HCT116 (cell line): ENCODE measurements at regions not wholly inside any gene's neighbourhood (a gene's known extent, or its start where the extent isn't known, plus 50 kb on each side); places are given as distances from the start of the nearest gene placed in this dataset.

Experiments
- ATAC-seq: fragments of 200-7000 bp; cut with Tn5 transposase; 2 replicates; pipeline ENCODE4 v1.9.1; 2020; ENCODE audit warnings: mild to moderate bottlenecking, moderate library complexity
- BruUV-seq: library from RNA; stranded (reverse); fragments of 400-500 nt; replicated peaks from 2 replicates; lab custom pipeline; 2021; lab: Mats Ljungman, UMichigan
- CTCF ChIA-PET: fragments of 300-600 bp; sonication (Branson Sonifier 250); formaldehyde crosslinking; loops from one replicate; lab custom pipeline; 2021; ENCODE audit warnings: antibody characterized with exemption; lab: Charles Lee
- POLR2A ChIA-PET: fragments of 300-600, 350-600 bp; sonication (Branson Sonifier 250); formaldehyde crosslinking; loops from one replicate; lab custom pipeline; 2021; ENCODE audit warnings: antibody characterized with exemption; lab: Charles Lee
- RAD21 ChIA-PET, 2 experiments: fragments of 300-600 bp; sonication (Branson Sonifier 250); formaldehyde crosslinking; loops; one replicate each; lab custom pipeline; 2023; ENCODE audit warnings: low total read pairs in 2 of 2; ENCODE audit not compliant: uncharacterized antibody in 2 of 2, unreplicated experiment in 2 of 2, low non-redundant PET in 1 of 2; lab: Charles Lee
- DNase-seq: peaks from one replicate; pipeline ENCODE4 v3.0.0-alpha.2; 2010; ENCODE audit warnings: low read depth, low spot score
- H2AFZ ChIP-seq: fragments of 200-600 bp; shearing (Covaris generic), sonication (generic); 2 replicates; pipeline ENCODE4 v1.6.1; 2017; ENCODE audit warnings: low read depth, mixed run types, mixed read lengths, antibody characterized with exemption, low read length; ENCODE audit not compliant: poor library complexity, severe bottlenecking
- H3K27ac ChIP-seq: 2 replicates; pipeline ENCODE4 v1.5.1; 2012; ENCODE audit warnings: low read depth, low read length
- H3K27me3 ChIP-seq: fragments of 200-600 bp; sonication (generic); 2 replicates; pipeline ENCODE4 v1.6.1; 2016; ENCODE audit warnings: mixed run types, low read length, mixed read lengths; ENCODE audit not compliant: insufficient read depth
- H3K36me3 ChIP-seq, 2 experiments: fragments of 200-500 bp in 1 of 2; fragments of 200-600 bp in 1 of 2; sonication (Bioruptor generic) in 1 of 2; sonication (generic) in 1 of 2; 2 replicates each; pipeline versions ENCODE4 v1.5.1 to v1.6.1; 2014 to 2016; ENCODE audit warnings: low read length in 2 of 2, inconsistent platforms in 1 of 2, mixed read lengths in 1 of 2, mixed run types in 1 of 2; ENCODE audit not compliant: insufficient read depth in 2 of 2, control insufficient read depth in 1 of 2
- H3K4me1 ChIP-seq, 2 experiments: fragments of 200-600 bp in 1 of 2; sonication (generic) in 1 of 2; 2 replicates each; pipeline versions ENCODE4 v1.5.1 to v1.6.1; 2012 to 2017; ENCODE audit warnings: low read length in 2 of 2, inconsistent platforms in 1 of 2, mild to moderate bottlenecking in 1 of 2, mixed read lengths in 1 of 2, mixed run types in 1 of 2, moderate library complexity in 1 of 2; ENCODE audit not compliant: insufficient read depth in 2 of 2, control insufficient read depth in 1 of 2
- H3K4me2 ChIP-seq: fragments of 200-600 bp; sonication (generic); 2 replicates; pipeline ENCODE4 v1.6.1; 2017; ENCODE audit warnings: mixed run types, low read length, mixed read lengths
- H3K4me3 ChIP-seq, 2 experiments: fragments of 200-600 bp in 1 of 2; sonication (generic) in 1 of 2; replicated peaks in 1 of 2; 2 replicates each; pipeline ENCODE4 v1.5.1; 2011 to 2016; ENCODE audit warnings: low read length in 2 of 2, control low read depth in 1 of 2, low read depth in 1 of 2, mild to moderate bottlenecking in 1 of 2, mixed read lengths in 1 of 2, mixed run types in 1 of 2
- H3K79me2 ChIP-seq: fragments of 200-600 bp; sonication (generic); 2 replicates; pipeline ENCODE4 v1.6.1; 2017; ENCODE audit warnings: mild to moderate bottlenecking, mixed run types, low read length, moderate library complexity, mixed read lengths; ENCODE audit not compliant: insufficient read depth
- H3K9ac ChIP-seq: fragments of 200-600 bp; sonication (generic); 2 replicates; pipeline ENCODE4 v1.6.1; 2016; ENCODE audit warnings: low read length, mixed read lengths
- H3K9me2 ChIP-seq: fragments of 200-600 bp; sonication (generic), shearing (Covaris generic); 2 replicates; pipeline ENCODE4 v1.6.1; 2017; ENCODE audit warnings: mixed run types, mild to moderate bottlenecking, moderate library complexity; ENCODE audit not compliant: insufficient read depth
- H3K9me3 ChIP-seq, 2 experiments: fragments of 200-500 bp in 1 of 2; fragments of 200-600 bp in 1 of 2; sonication (Bioruptor generic) in 1 of 2; sonication (generic) in 1 of 2; 2 replicates each; pipeline ENCODE4 v1.6.1; 2014 to 2017; ENCODE audit warnings: low read length in 2 of 2, mixed read lengths in 2 of 2, inconsistent platforms in 1 of 2, low read depth in 1 of 2, mild to moderate bottlenecking in 1 of 2, mixed run types in 1 of 2, moderate library complexity in 1 of 2; ENCODE audit not compliant: control insufficient read depth in 1 of 2, insufficient read depth in 1 of 2
- H4K20me1 ChIP-seq: fragments of 200-600 bp; sonication (generic), shearing (Covaris generic); 2 replicates; pipeline ENCODE4 v1.6.1; 2017; ENCODE audit warnings: mixed run types, mild to moderate bottlenecking, moderate library complexity; ENCODE audit not compliant: insufficient read depth
- ELF1 ChIP-seq: IDR thresholded peaks from 2 replicates; pipeline ENCODE4 v1.6.1; 2012; ENCODE audit warnings: low read depth, borderline replicate concordance
- JUND ChIP-seq: IDR thresholded peaks from 2 replicates; pipeline ENCODE4 v1.6.1; 2012
- POLR2AphosphoS5 ChIP-seq: IDR thresholded peaks from 2 replicates; pipeline ENCODE4 v1.6.1; 2011; ENCODE audit warnings: mild to moderate bottlenecking, low read depth, low read length, moderate library complexity
- SIN3A ChIP-seq: IDR thresholded peaks from 2 replicates; pipeline ENCODE4 v1.6.1; 2012; ENCODE audit warnings: low read depth
- SP1 ChIP-seq: IDR thresholded peaks from 2 replicates; pipeline ENCODE4 v1.6.1; 2012; ENCODE audit warnings: low read depth
- SRF ChIP-seq: IDR thresholded peaks from 2 replicates; pipeline ENCODE4 v1.6.1; 2012; ENCODE audit warnings: low read depth
- ZBTB33 ChIP-seq: IDR thresholded peaks from 2 replicates; pipeline ENCODE4 v1.6.1; 2011; ENCODE audit warnings: mild to moderate bottlenecking, low read length, moderate library complexity; ENCODE audit not compliant: insufficient replicate concordance; ENCODE audit errors: extremely low read depth
- ZFX ChIP-seq: fragments of 450-650 bp; IDR thresholded peaks from 2 replicates; pipeline ENCODE4 v1.6.1; 2017
- intact Hi-C: fragments of 100-400 bp; cut with micrococcal nuclease; formaldehyde crosslinking; loops from 2 replicates; pipeline ENCODE4 v1.10.0; 2022

- Histone ChIP-seq H3K4me1 (peaks cover 0 to 4% of the 10 kb centered on the region in 2 experiments; a peak in 2 of 4 replicates), H3K4me2 (no peak overlapping the region)
- BruUV-seq = no TSS peak
Measured at GRCh38 chr2:45121236-45121927, 112.1 kb upstream of the SIX2 start.

GRCh38 chr2:45120546-45120945 lies 111.3 kb upstream of the SIX2 start:
- no peak for TF ChIP-seq ELF1
- TF ChIP-seq ZFX = no peak
- no peak for TF ChIP-seq SRF
- TF ChIP-seq JUND = no peak
- TF ChIP-seq, all 23 proteins: peak for 0
- no TSS peak for BruUV-seq
- ChIA-PET POLR2A (no interaction called here), RAD21 (no interaction called here), CTCF (no interaction called here)
- Histone ChIP-seq H3K27ac (no peak overlapping the region), H3K79me2 (no peaks in the 10 kb centered on the region), H3K4me1 (peaks cover 0 to 4% of the 10 kb centered on the region in 2 experiments; a peak in 2 of 4 replicates), H3K9ac (no peak overlapping the region), H2AFZ (no peak overlapping the region), H4K20me1 (no peaks in the 10 kb centered on the region), H3K36me3 (no peaks in the 10 kb centered on the region), H3K4me2 (no peak overlapping the region), H3K9me2 (no peaks in the 10 kb centered on the region), H3K9me3 (no peaks in the 10 kb centered on the region), H3K4me3 (no peak overlapping the region), H3K27me3 (no peaks in the 10 kb centered on the region)
- no peak for ATAC-seq
- intact Hi-C loops = no loop called here
- no peak for DNase-seq

More at GRCh38 chr2:45121236-45121927, 112.1 kb upstream of the SIX2 start:
- CTCF ChIA-PET = no interaction called here
- TF ChIP-seq SIN3A (no peak), ZBTB33 (no peak), SP1 (no peak), ELF1 (no peak), POLR2AphosphoS5 (no peak)
- no peaks in the 10 kb centered on the region for H3K27me3 ChIP-seq
- H3K9me2 ChIP-seq = no peaks in the 10 kb centered on the region
- no peak overlapping the region for H2AFZ ChIP-seq
- RAD21 ChIA-PET = no interaction called here
- intact Hi-C loops = no loop called here
- no peaks in the 10 kb centered on the region for H3K36me3 ChIP-seq
- H3K9me3 ChIP-seq = no peaks in the 10 kb centered on the region
- no peak overlapping the region for H3K4me3 ChIP-seq
- POLR2A ChIA-PET = no interaction called here
- H3K27ac ChIP-seq = no peak overlapping the region
- DNase-seq (no peak), ATAC-seq (no peak)
- no peaks in the 10 kb centered on the region for H4K20me1 ChIP-seq
- no peaks in the 10 kb centered on the region for H3K79me2 ChIP-seq
- no peak overlapping the region for H3K9ac ChIP-seq
